Trophoblast cell (in vitro differentiated cells and primary cell): ENCODE measurements at regions not wholly inside any gene's neighbourhood (a gene's known extent, or its start where the extent isn't known, plus 50 kb on each side); places are given as distances from the start of the nearest gene placed in this dataset.

Experiments
- DNase-seq, 2 donors: peaks; one replicate each; pipeline ENCODE4 v3.0.0-alpha.2; 2016
- H2AFZ ChIP-seq: 2 replicates; pipeline ENCODE4 v1.6.1; 2013; ENCODE audit warnings: low read length, moderate library complexity, mild to moderate bottlenecking; ENCODE audit not compliant: insufficient read depth, poor library complexity
- H2AK5ac ChIP-seq: 2 replicates; pipeline ENCODE4 v1.6.1; 2013; ENCODE audit warnings: mild to moderate bottlenecking, low read length
- H2BK120ac ChIP-seq: 2 replicates; pipeline ENCODE4 v1.6.1; 2013; ENCODE audit warnings: low read length, mild to moderate bottlenecking, moderate library complexity; ENCODE audit not compliant: insufficient read depth, poor library complexity
- H2BK12ac ChIP-seq: 2 replicates; pipeline ENCODE4 v1.6.1; 2013; ENCODE audit warnings: mild to moderate bottlenecking, low read length, moderate library complexity
- H2BK5ac ChIP-seq: 2 replicates; pipeline ENCODE4 v1.6.1; 2013; ENCODE audit warnings: low read length, low read depth, moderate library complexity, mild to moderate bottlenecking; ENCODE audit not compliant: poor library complexity
- H3K14ac ChIP-seq: 2 replicates; pipeline ENCODE4 v1.6.1; 2013; ENCODE audit warnings: mild to moderate bottlenecking, low read length
- H3K18ac ChIP-seq: 2 replicates; pipeline ENCODE4 v1.6.1; 2013; ENCODE audit warnings: mild to moderate bottlenecking, low read length
- H3K23ac ChIP-seq: 2 replicates; pipeline ENCODE4 v1.6.1; 2013; ENCODE audit warnings: low read length
- H3K27ac ChIP-seq: 2 replicates; pipeline ENCODE4 v1.5.1; 2013; ENCODE audit warnings: low read depth, mild to moderate bottlenecking, inconsistent platforms, low read length, moderate library complexity
- H3K27me3 ChIP-seq: 2 replicates; pipeline ENCODE4 v1.6.1; 2013; ENCODE audit warnings: inconsistent platforms, mild to moderate bottlenecking, low read length, moderate library complexity; ENCODE audit not compliant: insufficient read depth
- H3K36me3 ChIP-seq, 2 experiments: 1 replicate in 1 of 2; 2 replicates in 1 of 2; pipeline ENCODE4 v1.6.1; 2013; ENCODE audit warnings: low read length in 2 of 2, mild to moderate bottlenecking in 2 of 2, moderate library complexity in 1 of 2; ENCODE audit not compliant: insufficient read depth in 2 of 2, control insufficient read depth in 1 of 2
- H3K4ac ChIP-seq: 2 replicates; pipeline ENCODE4 v1.6.1; 2013; ENCODE audit warnings: low read depth, mild to moderate bottlenecking, low read length, moderate library complexity
- H3K4me1 ChIP-seq, 2 experiments: 1 replicate in 1 of 2; 2 replicates in 1 of 2; pipeline ENCODE4 v1.6.1; 2013; ENCODE audit warnings: low read length in 2 of 2, mild to moderate bottlenecking in 2 of 2, moderate library complexity in 1 of 2; ENCODE audit not compliant: insufficient read depth in 2 of 2, control insufficient read depth in 1 of 2
- H3K4me2 ChIP-seq: 2 replicates; pipeline ENCODE4 v1.6.1; 2013; ENCODE audit warnings: inconsistent platforms, mild to moderate bottlenecking, low read length, moderate library complexity
- H3K4me3 ChIP-seq: 2 replicates; pipeline ENCODE4 v1.5.1; 2013; ENCODE audit warnings: mild to moderate bottlenecking, low read depth, low read length, inconsistent platforms
- H3K79me1 ChIP-seq: one replicate; pipeline ENCODE4 v1.6.1; 2013; ENCODE audit warnings: low read length
- H3K79me2 ChIP-seq: 2 replicates; pipeline ENCODE4 v1.6.1; 2013; ENCODE audit warnings: low read length, mild to moderate bottlenecking; ENCODE audit not compliant: control insufficient read depth, insufficient read depth, poor library complexity
- H3K9ac ChIP-seq: 2 replicates; pipeline ENCODE4 v1.6.1; 2013; ENCODE audit warnings: mild to moderate bottlenecking, low read length
- H3K9me3 ChIP-seq: 2 replicates; pipeline ENCODE4 v1.6.1; 2013; ENCODE audit warnings: low read depth, mild to moderate bottlenecking, control low read depth, inconsistent platforms, low read length; ENCODE audit not compliant: insufficient read depth
- H4K12ac ChIP-seq: 2 replicates; pipeline ENCODE4 v1.6.1; 2013; ENCODE audit warnings: low read depth, mild to moderate bottlenecking, low read length, moderate library complexity
- H4K8ac ChIP-seq: 2 replicates; pipeline ENCODE4 v1.6.1; 2013; ENCODE audit warnings: low read depth, mild to moderate bottlenecking, low read length, moderate library complexity
- H4K91ac ChIP-seq: one replicate; pipeline ENCODE4 v1.6.1; 2013; ENCODE audit warnings: low read depth, mild to moderate bottlenecking, low read length, moderate library complexity
- WGBS: extraction: QIAGEN DNeasy Blood & Tissue Kit; methylation state at CpG from one replicate; pipeline ENCODE4 v1.1.7; 2013; ENCODE audit warnings: missing lambda C conversion rate; ENCODE audit not compliant: insufficient read length, insufficient coverage; ENCODE audit errors: extremely low coverage; 5-methylcytosine and 5-hydroxymethylcytosine counted together

DNA sequence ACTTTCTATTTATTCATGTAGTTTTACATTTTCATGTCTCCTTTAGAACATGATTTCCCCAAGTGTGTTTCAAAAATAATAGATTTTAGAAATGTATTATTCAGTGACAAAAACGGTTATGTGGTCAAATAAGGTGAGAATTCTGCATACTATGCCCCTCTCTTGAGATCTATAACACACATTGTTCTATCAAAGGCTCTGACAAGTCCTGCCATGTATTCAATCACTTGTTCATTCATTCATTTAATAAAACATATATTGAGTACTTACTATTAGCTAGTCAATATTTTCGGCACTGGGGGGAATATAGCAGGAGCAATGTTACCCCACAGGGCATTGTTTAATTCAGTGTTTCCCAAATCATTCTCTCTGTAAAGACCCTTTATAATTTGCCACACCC is 58.4 kb upstream of the FGF13 start:
- Histone ChIP-seq H2AFZ (no peak overlapping the region), H4K91ac (no peak overlapping the region), H2BK12ac (no peak overlapping the region), H2BK120ac (no peak overlapping the region), H3K9me3 (no peaks in the 10 kb centered on the region), H3K27me3 (no peaks in the 10 kb centered on the region), H3K18ac (no peak overlapping the region), H3K4ac (no peak overlapping the region), H2BK5ac (no peak overlapping the region), H3K4me2 (no peak overlapping the region), H4K8ac (no peak overlapping the region), H3K79me2 (no peaks in the 10 kb centered on the region), H3K14ac (no peak overlapping the region), H3K79me1 (no peaks in the 10 kb centered on the region), H3K36me3 (no peaks in the 10 kb centered on the region), H3K4me1 (no peaks in the 10 kb centered on the region), H3K23ac (no peak overlapping the region), H3K9ac (no peak overlapping the region), H4K12ac (no peak overlapping the region), H3K27ac (no peak overlapping the region), H2AK5ac (no peak overlapping the region), H3K4me3 (no peak overlapping the region)
- no CpG with 5 or more reads among the region's 2 CpGs for WGBS
- DNase-seq: no peak

DNA sequence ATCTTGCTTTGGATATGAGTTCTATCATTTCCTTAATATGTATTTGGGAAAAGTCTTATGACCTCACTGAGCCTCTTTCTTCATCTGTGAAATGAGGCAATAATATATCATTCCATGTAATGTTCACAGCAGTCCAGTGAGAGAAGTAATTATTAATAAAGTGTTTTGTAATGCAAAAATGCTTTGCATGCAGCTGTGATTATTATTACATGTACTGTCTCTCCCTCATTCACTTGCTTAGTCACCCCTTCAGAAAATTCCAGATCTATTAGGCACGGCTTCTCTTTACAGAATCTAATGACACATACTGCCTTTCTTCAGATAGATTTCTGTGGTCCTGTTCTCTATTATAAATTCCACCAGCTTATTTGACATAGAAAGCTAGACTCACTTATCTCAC is 53.5 kb upstream of the FGF13 start:
- H4K91ac ChIP-seq: no peak overlapping the region
- no peak overlapping the region for H2AFZ ChIP-seq
- no peak overlapping the region for H2BK12ac ChIP-seq
- H3K9ac ChIP-seq: no peak overlapping the region
- H3K27me3 ChIP-seq: no peaks in the 10 kb centered on the region
- no peak overlapping the region for H2AK5ac ChIP-seq
- no peaks in the 10 kb centered on the region for H3K79me2 ChIP-seq
- no peak overlapping the region for H3K27ac ChIP-seq
- no peak overlapping the region for H3K4me2 ChIP-seq
- H3K23ac ChIP-seq: no peak overlapping the region
- no peaks in the 10 kb centered on the region for H3K4me1 ChIP-seq
- H3K4me3 ChIP-seq: no peak overlapping the region
- H4K12ac ChIP-seq: no peak overlapping the region
- no peak overlapping the region for H3K4ac ChIP-seq
- no peak overlapping the region for H2BK5ac ChIP-seq
- no peaks in the 10 kb centered on the region for H3K9me3 ChIP-seq
- H3K14ac ChIP-seq: no peak overlapping the region
- no peak overlapping the region for H3K18ac ChIP-seq
- no peak for DNase-seq
- no peak overlapping the region for H4K8ac ChIP-seq
- no peak overlapping the region for H2BK120ac ChIP-seq
- no CpG with 5 or more reads among the region's 1 CpG for WGBS
- no peaks in the 10 kb centered on the region for H3K79me1 ChIP-seq
- H3K36me3 ChIP-seq: no peaks in the 10 kb centered on the region

DNA sequence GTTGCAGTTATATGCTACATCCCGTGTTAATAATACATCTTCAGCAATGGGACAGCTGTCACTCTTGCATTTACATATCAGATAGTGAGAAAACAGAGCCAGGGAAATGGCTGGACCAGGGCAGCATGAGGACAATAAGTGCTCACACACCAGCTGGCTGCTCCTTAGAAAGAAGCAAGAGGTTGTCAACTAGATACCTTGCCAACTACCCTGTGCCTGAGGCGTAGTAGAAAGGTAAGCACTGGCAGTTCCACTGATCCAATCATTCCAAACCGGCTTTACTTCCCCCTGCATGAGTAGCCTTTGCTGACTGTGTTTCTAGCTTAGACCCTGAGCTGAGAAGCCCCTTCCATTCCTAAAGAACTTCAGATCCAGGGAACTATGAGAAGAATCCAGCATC is 52.2 kb upstream of the FGF13 start:
- no peak overlapping the region for H3K27ac ChIP-seq
- no peak overlapping the region for H2AK5ac ChIP-seq
- H3K4ac ChIP-seq: no peak overlapping the region
- no peaks in the 10 kb centered on the region for H3K36me3 ChIP-seq
- WGBS: no CpG with 5 or more reads among the region's 3 CpGs
- DNase-seq: no peak
- H3K4me2 ChIP-seq: no peak overlapping the region
- no peaks in the 10 kb centered on the region for H3K4me1 ChIP-seq
- no peak overlapping the region for H2AFZ ChIP-seq
- H3K79me1 ChIP-seq: no peaks in the 10 kb centered on the region
- no peak overlapping the region for H4K91ac ChIP-seq
- H4K12ac ChIP-seq: no peak overlapping the region
- H3K9ac ChIP-seq: no peak overlapping the region
- H3K79me2 ChIP-seq: no peaks in the 10 kb centered on the region
- H2BK5ac ChIP-seq: no peak overlapping the region
- no peak overlapping the region for H3K23ac ChIP-seq
- H2BK12ac ChIP-seq: no peak overlapping the region
- H2BK120ac ChIP-seq: no peak overlapping the region
- no peak overlapping the region for H3K4me3 ChIP-seq
- H3K14ac ChIP-seq: no peak overlapping the region
- no peak overlapping the region for H4K8ac ChIP-seq
- no peak overlapping the region for H3K18ac ChIP-seq
- no peaks in the 10 kb centered on the region for H3K9me3 ChIP-seq
- no peaks in the 10 kb centered on the region for H3K27me3 ChIP-seq

DNA sequence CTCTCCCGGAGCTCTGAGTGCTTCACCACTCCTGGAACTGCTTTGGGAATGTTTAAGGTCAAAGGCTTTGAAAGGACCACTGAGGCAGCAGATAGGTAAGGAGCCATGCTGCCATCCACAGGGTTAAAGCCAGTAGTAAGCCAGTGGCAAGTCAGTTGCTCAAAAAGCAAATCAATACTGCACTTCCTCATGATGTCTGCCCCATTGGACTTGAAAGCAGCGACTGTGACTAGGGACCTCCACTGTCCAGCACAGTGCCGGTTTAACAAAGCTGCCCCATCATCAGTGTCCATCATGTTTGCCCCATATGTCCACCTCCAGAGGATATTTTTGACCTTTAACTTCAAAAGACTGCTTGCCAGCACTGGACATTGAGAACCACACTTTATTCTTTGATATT is 49.9 kb upstream of the FGF13 start:
- Histone ChIP-seq H3K14ac (no peak overlapping the region), H2BK5ac (no peak overlapping the region)

More for the DNA sequence above, 49.9 kb upstream of the FGF13 start:
- WGBS: no CpG with 5 or more reads among the region's 3 CpGs
- H4K12ac ChIP-seq: no peak overlapping the region
- no peak overlapping the region for H2AK5ac ChIP-seq
- H3K4me3 ChIP-seq: no peak overlapping the region
- no peak overlapping the region for H3K27ac ChIP-seq
- no peak overlapping the region for H3K18ac ChIP-seq
- H2AFZ ChIP-seq: no peak overlapping the region
- no peak overlapping the region for H2BK12ac ChIP-seq
- no peaks in the 10 kb centered on the region for H3K36me3 ChIP-seq
- no peak overlapping the region for H3K4ac ChIP-seq
- H4K8ac ChIP-seq: no peak overlapping the region
- no peaks in the 10 kb centered on the region for H3K79me2 ChIP-seq
- H3K79me1 ChIP-seq: no peaks in the 10 kb centered on the region
- H3K9me3 ChIP-seq: no peaks in the 10 kb centered on the region
- no peak overlapping the region for H3K23ac ChIP-seq
- H3K4me2 ChIP-seq: no peak overlapping the region
- no peak overlapping the region for H4K91ac ChIP-seq
- H2BK120ac ChIP-seq: no peak overlapping the region
- DNase-seq: no peak
- no peaks in the 10 kb centered on the region for H3K27me3 ChIP-seq
- no peak overlapping the region for H3K9ac ChIP-seq
- no peaks in the 10 kb centered on the region for H3K4me1 ChIP-seq
